Naive B cell (primary cell): ENCODE measurements at regions not wholly inside any gene's neighbourhood (a gene's known extent, or its start where the extent isn't known, plus 50 kb on each side); places are given as distances from the start of the nearest gene placed in this dataset.
"Not testable (repeated sequence)": the region's sequence is repeated elsewhere in the genome, so short reads cannot be mapped to it uniquely, and the experiment has no call there.

Experiments used
- ATAC-seq, 2 donors: fragments of 150-1000 bp; cut with Tn5 transposase; 2 replicates each; pipeline ENCODE4 v1.10.0; 2021; ENCODE audit warnings: low read depth in 2 of 2, mild to moderate bottlenecking in 2 of 2, moderate library complexity in 2 of 2
- DNase-seq: peaks from one replicate; pipeline ENCODE4 v3.0.0; 2022
- H3K27ac Mint-ChIP-seq, 6 donors: one replicate each; pipeline ENCODE4 v1.8.0; 2020 to 2022; ENCODE audit warnings: mild to moderate bottlenecking in 6 of 6, mixed read lengths in 6 of 6, moderate library complexity in 5 of 6, inconsistent platforms in 2 of 6
- H3K27me3 Mint-ChIP-seq, 3 donors: one replicate each; pipeline ENCODE4 v1.8.0; 2021 to 2022; ENCODE audit warnings: mixed read lengths in 3 of 3, mild to moderate bottlenecking in 1 of 3
- H3K36me3 Mint-ChIP-seq, 2 donors: one replicate each; pipeline ENCODE4 v1.8.0; 2020 to 2022; ENCODE audit warnings: mixed read lengths in 2 of 2, inconsistent platforms in 1 of 2, mild to moderate bottlenecking in 1 of 2
- H3K4me1 Mint-ChIP-seq, 3 donors: one replicate each; pipeline ENCODE4 v1.8.0; 2020 to 2022; ENCODE audit warnings: mixed read lengths in 3 of 3, inconsistent platforms in 1 of 3, mild to moderate bottlenecking in 1 of 3, moderate library complexity in 1 of 3
- H3K4me3 Mint-ChIP-seq, 8 donors: one replicate each; pipeline ENCODE4 v1.8.0; 2020 to 2022; ENCODE audit warnings: mild to moderate bottlenecking in 8 of 8, mixed read lengths in 8 of 8, moderate library complexity in 8 of 8, inconsistent platforms in 2 of 8
- H3K9me3 Mint-ChIP-seq, 7 donors: one replicate each; pipeline ENCODE4 v1.8.0; 2020 to 2022; ENCODE audit warnings: mixed read lengths in 7 of 7, mild to moderate bottlenecking in 5 of 7, inconsistent platforms in 2 of 7, moderate library complexity in 1 of 7

GRCh38 chr4:104930745-104931736, 215.6 kb upstream of the TET2 start:
- peak; percentile 6 for DNase-seq
- peak; percentile 62 to 65 for ATAC-seq
- Mint-ChIP-seq H3K4me3 (peak overlapping the region in 5 of 8 donors; percentile 49 to 84 (median 62)), H3K27ac (peak overlapping the region in 5 of 6 donors; percentile 35 to 79 (median 77)), H3K9me3 (peaks cover 0 to 11% (median 9%) of the 10 kb centered on the region in 7 donors), H3K4me1 (peaks cover 12 to 24% (median 22%) of the 10 kb centered on the region in 3 donors)
- not testable (repeated sequence) for H3K27me3 Mint-ChIP-seq, H3K36me3 Mint-ChIP-seq

- no peak for ATAC-seq
- no peaks in the 10 kb centered on the region for H3K27me3 Mint-ChIP-seq
- peaks cover 0 to 13% (median 6%) of the 10 kb centered on the region in 7 donors for H3K9me3 Mint-ChIP-seq
- no peak overlapping the region for H3K4me3 Mint-ChIP-seq
- no peaks in the 10 kb centered on the region for H3K4me1 Mint-ChIP-seq
- peaks cover 0 to 1% of the 10 kb centered on the region in 2 donors for H3K36me3 Mint-ChIP-seq
- no peak for DNase-seq
- H3K27ac Mint-ChIP-seq = no peak overlapping the region
Observed at GRCh38 chr4:104938624-104939023, 208.1 kb upstream of the TET2 start.

GRCh38 chr4:104940927-104941326, 205.7 kb upstream of the TET2 start:
- Mint-ChIP-seq H3K4me3 (no peak overlapping the region), H3K36me3 (no peaks in the 10 kb centered on the region), H3K9me3 (peaks cover 0 to 4% (median 0%) of the 10 kb centered on the region in 7 donors), H3K27me3 (no peaks in the 10 kb centered on the region), H3K27ac (no peak overlapping the region), H3K4me1 (no peaks in the 10 kb centered on the region)
- DNase-seq (no peak), ATAC-seq (no peak)

- Mint-ChIP-seq H3K9me3 (peaks cover 0 to 4% (median 0%) of the 10 kb centered on the region in 7 donors), H3K4me3 (no peak overlapping the region), H3K27me3 (no peaks in the 10 kb centered on the region), H3K27ac (no peak overlapping the region), H3K36me3 (no peaks in the 10 kb centered on the region), H3K4me1 (no peaks in the 10 kb centered on the region)
- DNase-seq = no peak
- no peak for ATAC-seq
Observed at GRCh38 chr4:104941661-104942062, 205.0 kb upstream of the TET2 start.

- H3K27ac Mint-ChIP-seq = no peak overlapping the region
- no peak overlapping the region for H3K4me3 Mint-ChIP-seq
- H3K4me1 Mint-ChIP-seq = no peaks in the 10 kb centered on the region
- no peak for ATAC-seq
- no peak for DNase-seq
- H3K36me3 Mint-ChIP-seq = no peaks in the 10 kb centered on the region
- no peaks in the 10 kb centered on the region for H3K27me3 Mint-ChIP-seq
- peaks cover 0 to 4% (median 0%) of the 10 kb centered on the region in 7 donors for H3K9me3 Mint-ChIP-seq
Observed at GRCh38 chr4:104942990-104943743, 203.5 kb upstream of the TET2 start.

GRCh38 chr4:104944596-104944995, 202.1 kb upstream of the TET2 start:
- no peak overlapping the region for H3K4me3 Mint-ChIP-seq
- H3K4me1 Mint-ChIP-seq = no peaks in the 10 kb centered on the region
- ATAC-seq (no peak), DNase-seq (no peak)
- H3K36me3 Mint-ChIP-seq = no peaks in the 10 kb centered on the region
- no peaks in the 10 kb centered on the region for H3K27me3 Mint-ChIP-seq
- no peak overlapping the region for H3K27ac Mint-ChIP-seq
- peaks cover 0 to 4% (median 0%) of the 10 kb centered on the region in 7 donors for H3K9me3 Mint-ChIP-seq

GRCh38 chr4:104964410-104965175, 182.1 kb upstream of the TET2 start:
- H3K27me3 Mint-ChIP-seq = peaks cover 0 to 11% (median 6%) of the 10 kb centered on the region in 3 donors
- H3K4me1 Mint-ChIP-seq = peaks cover 3 to 12% (median 7%) of the 10 kb centered on the region in 3 donors
- no peak overlapping the region for H3K4me3 Mint-ChIP-seq
- peak overlapping the region in 1 of 6 donors; percentile 80 for H3K27ac Mint-ChIP-seq
- H3K9me3 Mint-ChIP-seq = peaks cover 0 to 18% (median 6%) of the 10 kb centered on the region in 7 donors
- no peak for ATAC-seq
- DNase-seq = no peak
- H3K36me3 Mint-ChIP-seq = peaks cover 0 to 7% of the 10 kb centered on the region in 2 donors

GRCh38 chr4:104966349-104967033, 180.2 kb upstream of the TET2 start:
- no peaks in the 10 kb centered on the region for H3K36me3 Mint-ChIP-seq
- peak overlapping the region in 5 of 8 donors; percentile 16 to 69 (median 54) for H3K4me3 Mint-ChIP-seq
- ATAC-seq = peak; percentile 70 to 82
- H3K27me3 Mint-ChIP-seq = peaks cover 0 to 12% (median 6%) of the 10 kb centered on the region in 3 donors
- no peak for DNase-seq
- peaks cover 3 to 12% (median 7%) of the 10 kb centered on the region in 3 donors for H3K4me1 Mint-ChIP-seq
- peaks cover 0 to 9% (median 3%) of the 10 kb centered on the region in 7 donors for H3K9me3 Mint-ChIP-seq
- H3K27ac Mint-ChIP-seq = peak overlapping the region in 3 of 6 donors; percentile 22 to 73 (median 39)

GRCh38 chr4:104967034-104967401, 179.7 kb upstream of the TET2 start:
- Mint-ChIP-seq H3K4me3 (peak overlapping the region in 5 of 8 donors; percentile 16 to 69 (median 54)), H3K27ac (peak overlapping the region in 2 of 6 donors; percentile 39 to 73), H3K4me1 (peaks cover 3 to 12% (median 7%) of the 10 kb centered on the region in 3 donors), H3K9me3 (peaks cover 0 to 5% (median 2%) of the 10 kb centered on the region in 7 donors), H3K27me3 (peaks cover 0 to 12% (median 6%) of the 10 kb centered on the region in 3 donors), H3K36me3 (no peaks in the 10 kb centered on the region)
- ATAC-seq = peak in 1 of 2 donors; percentile 6
- DNase-seq = no peak

- H3K36me3 Mint-ChIP-seq = no peaks in the 10 kb centered on the region
- H3K27ac Mint-ChIP-seq = no peak overlapping the region
- DNase-seq = no peak
- peaks cover 3 to 12% (median 7%) of the 10 kb centered on the region in 3 donors for H3K4me1 Mint-ChIP-seq
- ATAC-seq = no peak
- H3K9me3 Mint-ChIP-seq = peaks cover 0 to 4% (median 0%) of the 10 kb centered on the region in 7 donors
- peaks cover 0 to 10% (median 3%) of the 10 kb centered on the region in 3 donors for H3K27me3 Mint-ChIP-seq
- no peak overlapping the region for H3K4me3 Mint-ChIP-seq
Observed at GRCh38 chr4:104969394-104970082, 177.1 kb upstream of the TET2 start.

- Mint-ChIP-seq H3K27ac (no peak overlapping the region), H3K36me3 (no peaks in the 10 kb centered on the region), H3K27me3 (peaks cover 0 to 4% (median 0%) of the 10 kb centered on the region in 3 donors), H3K4me1 (peaks cover 3 to 9% (median 6%) of the 10 kb centered on the region in 3 donors), H3K4me3 (no peak overlapping the region), H3K9me3 (no peaks in the 10 kb centered on the region)
- DNase-seq (no peak), ATAC-seq (no peak)
Observed at GRCh38 chr4:104971462-104971861, 175.2 kb upstream of the TET2 start.

GRCh38 chr4:104973708-104974107, 173.0 kb upstream of the TET2 start:
- Mint-ChIP-seq H3K4me3 (no peak overlapping the region), H3K9me3 (no peaks in the 10 kb centered on the region), H3K27ac (no peak overlapping the region), H3K36me3 (no peaks in the 10 kb centered on the region), H3K4me1 (peaks cover 0 to 3% (median 0%) of the 10 kb centered on the region in 3 donors), H3K27me3 (peaks cover 0 to 4% (median 0%) of the 10 kb centered on the region in 3 donors)
- no peak for DNase-seq
- no peak for ATAC-seq
